IMR-90 (cell line): ENCODE measurements at regions not wholly inside any gene's neighbourhood (a gene's known extent, or its start where the extent isn't known, plus 50 kb on each side); places are given as distances from the start of the nearest gene placed in this dataset.

Source experiments
- ATAC-seq: fragments of 200-7000 bp; cut with Tn5 transposase; 2 replicates; pipeline ENCODE4 v1.9.1; 2020; ENCODE audit warnings: low read depth, mild to moderate bottlenecking, moderate library complexity
- BruUV-seq: library from RNA; stranded (reverse); fragments of 400-500 nt; replicated peaks from 2 replicates; lab custom pipeline; 2021; lab: Mats Ljungman, UMichigan
- CTCF ChIA-PET: fragments of 300-600 bp; formaldehyde crosslinking; extraction: SDS; loops from one replicate; lab custom pipeline; 2021; ENCODE audit warnings: antibody characterized with exemption; lab: Yijun Ruan, JAX
- POLR2A ChIA-PET: fragments of 300-600 bp; sonication (Branson Sonifier 250); formaldehyde crosslinking; loops from one replicate; lab custom pipeline; 2022; ENCODE audit warnings: antibody characterized with exemption; ENCODE audit not compliant: unreplicated experiment; lab: Charles Lee
- DNase-seq: peaks from one replicate; pipeline ENCODE4 v3.0.0; 2013
- H2AFZ ChIP-seq: replicated peaks from 2 replicates; pipeline ENCODE3; 2013; ENCODE audit warnings: low read length, mild to moderate bottlenecking; ENCODE audit not compliant: poor library complexity
- H2AK5ac ChIP-seq: 2 replicates; pipeline ENCODE4 v1.6.1; 2013; ENCODE audit warnings: low read depth, low read length, inconsistent platforms
- H2AK9ac ChIP-seq: replicated peaks from 2 replicates; pipeline ENCODE3; 2013; ENCODE audit warnings: mild to moderate bottlenecking, low read depth, low read length, moderate library complexity; ENCODE audit not compliant: poor library complexity
- H2BK120ac ChIP-seq: 2 replicates; pipeline ENCODE4 v1.6.1; 2013; ENCODE audit warnings: low read depth, low read length, inconsistent platforms
- H2BK15ac ChIP-seq: 3 replicates; pipeline ENCODE4 v1.6.1; 2013; ENCODE audit warnings: low read depth, low read length, inconsistent platforms
- H2BK20ac ChIP-seq: 2 replicates; pipeline ENCODE4 v1.6.1; 2013; ENCODE audit warnings: low read depth, mild to moderate bottlenecking, inconsistent platforms, low read length, moderate library complexity
- H2BK5ac ChIP-seq: 2 replicates; pipeline ENCODE4 v1.6.1; 2013; ENCODE audit warnings: mild to moderate bottlenecking, low read depth, low read length, inconsistent platforms; ENCODE audit not compliant: poor library complexity, severe bottlenecking
- H3K14ac ChIP-seq: replicated peaks from 2 replicates; pipeline ENCODE4 v1.6.1; 2013; ENCODE audit warnings: low read depth, low read length, inconsistent platforms
- H3K18ac ChIP-seq: 2 replicates; pipeline ENCODE4 v1.6.1; 2013; ENCODE audit warnings: low read depth, low read length, control low read depth
- H3K23ac ChIP-seq: 2 replicates; pipeline ENCODE4 v1.6.1; 2013; ENCODE audit warnings: low read depth, low read length, inconsistent platforms
- H3K27ac ChIP-seq: 2 replicates; pipeline ENCODE4 v1.5.1; 2013; ENCODE audit warnings: mild to moderate bottlenecking, control low read depth, low read length; ENCODE audit not compliant: insufficient read depth
- H3K27me3 ChIP-seq: 2 replicates; pipeline ENCODE4 v1.6.1; 2013; ENCODE audit warnings: low read length; ENCODE audit not compliant: control insufficient read depth, insufficient read depth
- H3K36me3 ChIP-seq: 2 replicates; pipeline ENCODE4 v1.6.1; 2013; ENCODE audit warnings: low read length, mixed read lengths; ENCODE audit not compliant: control insufficient read depth, insufficient read depth
- H3K4ac ChIP-seq: 2 replicates; pipeline ENCODE4 v1.6.1; 2013; ENCODE audit warnings: low read depth, low read length, inconsistent platforms
- H3K4me1 ChIP-seq: 2 replicates; pipeline ENCODE4 v1.6.1; 2013; ENCODE audit warnings: low read length, mixed read lengths; ENCODE audit not compliant: control insufficient read depth, insufficient read depth
- H3K4me2 ChIP-seq: 2 replicates; pipeline ENCODE4 v1.6.1; 2013; ENCODE audit warnings: low read depth, mild to moderate bottlenecking, control low read depth, low read length, moderate library complexity
- H3K4me3 ChIP-seq: 2 replicates; pipeline ENCODE4 v1.5.1; 2013; ENCODE audit warnings: low read depth, mild to moderate bottlenecking, control low read depth, low read length, moderate library complexity; ENCODE audit not compliant: insufficient read depth
- H3K56ac ChIP-seq: 2 replicates; pipeline ENCODE4 v1.6.1; 2013; ENCODE audit warnings: low read length, inconsistent platforms; ENCODE audit not compliant: insufficient read depth; ENCODE audit errors: extremely low read depth
- H3K79me1 ChIP-seq, 2 experiments: 2 replicates each; pipeline ENCODE4 v1.6.1; 2013; ENCODE audit warnings: low read length in 2 of 2, inconsistent platforms in 1 of 2, low read depth in 1 of 2
- H3K9ac ChIP-seq: 2 replicates; pipeline ENCODE4 v1.6.1; 2013; ENCODE audit warnings: low read depth, low read length, control low read depth
- H3K9me1 ChIP-seq: 2 replicates; pipeline ENCODE4 v1.6.1; 2013; ENCODE audit warnings: low read length, inconsistent platforms; ENCODE audit not compliant: insufficient read depth
- H3K9me3 ChIP-seq: 2 replicates; pipeline ENCODE4 v1.6.1; 2013; ENCODE audit warnings: low read length; ENCODE audit not compliant: control insufficient read depth, insufficient read depth
- H4K20me1 ChIP-seq: 2 replicates; pipeline ENCODE4 v1.6.1; 2013; ENCODE audit warnings: low read length, inconsistent platforms; ENCODE audit not compliant: insufficient read depth
- H4K5ac ChIP-seq: 2 replicates; pipeline ENCODE4 v1.6.1; 2013; ENCODE audit warnings: mild to moderate bottlenecking, low read depth, low read length, control low read depth
- H4K8ac ChIP-seq, 2 experiments: 2 replicates each; pipeline ENCODE4 v1.6.1; 2013; ENCODE audit warnings: low read depth in 2 of 2, low read length in 2 of 2, control low read depth in 1 of 2, inconsistent platforms in 1 of 2
- H4K91ac ChIP-seq: 2 replicates; pipeline ENCODE4 v1.6.1; 2013; ENCODE audit warnings: low read depth, low read length, inconsistent platforms; ENCODE audit not compliant: insufficient read depth
- BHLHE40 ChIP-seq: fragments of 150-350 bp; IDR thresholded peaks from 2 replicates; pipeline ENCODE4 v1.6.1; 2016; ENCODE audit warnings: mild to moderate bottlenecking, low read depth, low read length
- CEBPB ChIP-seq: IDR thresholded peaks from 2 replicates; pipeline ENCODE4 v1.6.1; 2012; ENCODE audit warnings: low read depth, low read length, improper control_type of control experiment
- CHD1 ChIP-seq: IDR thresholded peaks from 2 replicates; pipeline ENCODE4 v1.6.1; 2012; ENCODE audit warnings: low read depth, low read length, improper control_type of control experiment
- CTCF ChIP-seq: conservative IDR thresholded peaks from 2 replicates; pipeline ENCODE4 v1.5.1; 2012; ENCODE audit warnings: mild to moderate bottlenecking, low read depth, low read length, improper control_type of control experiment
- ELK1 ChIP-seq: fragments of 150-350 bp; IDR thresholded peaks from 2 replicates; pipeline ENCODE4 v1.6.1; 2016; ENCODE audit warnings: low read depth, mild to moderate bottlenecking, low read length, moderate library complexity, borderline replicate concordance
- FOS ChIP-seq: fragments of 150-350 bp; IDR thresholded peaks from 2 replicates; pipeline ENCODE4 v1.6.1; 2016; ENCODE audit warnings: low read depth, low read length
- MAFK ChIP-seq: IDR thresholded peaks from 2 replicates; pipeline ENCODE4 v1.6.1; 2012; ENCODE audit warnings: low read depth, low read length, improper control_type of control experiment
- MAZ ChIP-seq: IDR thresholded peaks from 2 replicates; pipeline ENCODE4 v1.6.1; 2012; ENCODE audit warnings: low read depth, mild to moderate bottlenecking, low read length, improper control_type of control experiment, moderate library complexity, borderline replicate concordance
- MXI1 ChIP-seq: IDR thresholded peaks from 2 replicates; pipeline ENCODE4 v1.6.1; 2012; ENCODE audit warnings: low read depth, mild to moderate bottlenecking, low read length, moderate library complexity, borderline replicate concordance
- NFE2L2 ChIP-seq: fragments of 150-350 bp; IDR thresholded peaks from 2 replicates; pipeline ENCODE4 v1.6.1; 2016; ENCODE audit warnings: low read depth, mild to moderate bottlenecking, low read length
- POLR2A ChIP-seq: IDR thresholded peaks from 2 replicates; pipeline ENCODE4 v1.6.1; 2012; ENCODE audit warnings: mild to moderate bottlenecking, low read depth, low read length
- RAD21 ChIP-seq: IDR thresholded peaks from 2 replicates; pipeline ENCODE4 v1.6.1; 2012; ENCODE audit warnings: low read length, improper control_type of control experiment
- RCOR1 ChIP-seq: IDR thresholded peaks from 2 replicates; pipeline ENCODE4 v1.6.1; 2012; ENCODE audit warnings: mild to moderate bottlenecking, low read length, improper control_type of control experiment; ENCODE audit not compliant: insufficient replicate concordance
- RFX5 ChIP-seq: IDR thresholded peaks from 2 replicates; pipeline ENCODE4 v1.8.0; 2012; ENCODE audit warnings: low read depth, mild to moderate bottlenecking, low read length, moderate library complexity
- SMC3 ChIP-seq: fragments of 150-350 bp; IDR thresholded peaks from 2 replicates; pipeline ENCODE4 v1.6.1; 2016; ENCODE audit warnings: low read depth, mild to moderate bottlenecking, antibody characterized with exemption, low read length, moderate library complexity
- USF2 ChIP-seq: fragments of 150-350 bp; IDR thresholded peaks from 2 replicates; pipeline ENCODE4 v1.6.1; 2017; ENCODE audit warnings: mild to moderate bottlenecking, antibody characterized with exemption, low read length, low read depth
- WGBS, 2 experiments: methylation state at CpG; one replicate each; pipeline versions ENCODE4 v1.1.5 to v1.1.7; 2013; ENCODE audit warnings: missing lambda C conversion rate in 2 of 2; ENCODE audit not compliant: insufficient read length in 1 of 2; ENCODE audit errors: extremely low coverage in 2 of 2; 5-methylcytosine and 5-hydroxymethylcytosine counted together
- dilution Hi-C: fragments of 300-500 bp; cut with HindIII; formaldehyde crosslinking; loops from one replicate; pipeline ENCODE4 v1.14.3; 2018; ENCODE audit warnings: low sequenced_read_pairs; ENCODE audit not compliant: unreplicated experiment
- in situ Hi-C: fragments of 300-500 bp; cut with MboI; formaldehyde crosslinking; loops from 3 replicates; pipeline ENCODE4 v1.14.3; 2019; ENCODE audit warnings: low sequenced_read_pairs, inconsistent platforms, mixed read lengths
- intact Hi-C: fragments of 100-400 bp; cut with micrococcal nuclease; formaldehyde crosslinking; loops from 2 replicates; pipeline ENCODE4 v1.10.0; 2022

GRCh38 chr17:22510504-22510903 is 818.2 kb downstream of the KCNJ18 start:
- Histone ChIP-seq H2AK5ac (no peak overlapping the region), H3K4me3 (no peak overlapping the region), H3K9ac (no peak overlapping the region), H2AFZ (no peak overlapping the region), H3K9me1 (no peaks in the 10 kb centered on the region), H3K9me3 (peaks cover 20% of the 10 kb centered on the region; the same call in 1 of the 2 replicates), H3K36me3 (no peaks in the 10 kb centered on the region), H3K56ac (no peak overlapping the region), H3K23ac (no peak overlapping the region), H4K5ac (no peak overlapping the region), H2BK20ac (no peak overlapping the region), H4K8ac (no peak overlapping the region), H2AK9ac (no peak overlapping the region), H2BK120ac (no peak overlapping the region), H3K27ac (no peak overlapping the region), H3K79me1 (no peaks in the 10 kb centered on the region), H4K91ac (no peak overlapping the region), H3K14ac (no peak overlapping the region), H3K27me3 (no peaks in the 10 kb centered on the region), H3K4me2 (no peak overlapping the region), H4K20me1 (no peaks in the 10 kb centered on the region), H2BK5ac (no peak overlapping the region), H2BK15ac (no peak overlapping the region), H3K4ac (no peak overlapping the region), H3K4me1 (no peaks in the 10 kb centered on the region), H3K18ac (no peak overlapping the region)
- ChIA-PET POLR2A (no interaction called here), CTCF (no interaction called here)
- no TSS peak for BruUV-seq
- dilution Hi-C loops (no loop called here), intact Hi-C loops (no loop called here), in situ Hi-C loops (no loop called here)
- ATAC-seq, result no peak
- TF ChIP-seq RAD21, result no peak
- TF ChIP-seq MAZ, result no peak
- no peak for TF ChIP-seq RFX5
- TF ChIP-seq MAFK, result no peak
- no peak for TF ChIP-seq NFE2L2
- TF ChIP-seq BHLHE40, result no peak
- TF ChIP-seq CHD1, result no peak
- no peak for TF ChIP-seq CEBPB
- TF ChIP-seq FOS, result no peak
- TF ChIP-seq RCOR1, result no peak
- no peak for TF ChIP-seq MXI1
- no peak for TF ChIP-seq ELK1
- TF ChIP-seq CTCF, result no peak
- no peak for TF ChIP-seq SMC3
- no peak for TF ChIP-seq POLR2A
- TF ChIP-seq USF2, result no peak
- DNase-seq, result no peak
- no CpG with 5 or more reads among the region's 7 CpGs for WGBS, 2 experiments
